K562 (cell line): ENCODE measurements at regions not wholly inside any gene's neighbourhood (a gene's known extent, or its start where the extent isn't known, plus 50 kb on each side); places are given as distances from the start of the nearest gene placed in this dataset.

Experiments used
- ATAC-seq: fragments of 200-7000 bp; cut with Tn5 transposase; 3 replicates; pipeline ENCODE4 v1.9.1; 2020; ENCODE audit warnings: moderate library complexity
- BruUV-seq: library from RNA; stranded (reverse); fragments of 400-500 nt; replicated peaks from 2 replicates; lab custom pipeline; 2021; lab: Mats Ljungman, UMichigan
- CTCF ChIA-PET: fragments of 300-600 bp; formaldehyde crosslinking; extraction: SDS; loops from one replicate; lab custom pipeline; 2021; ENCODE audit warnings: low intra/inter-chr PET ratio; lab: Yijun Ruan, JAX
- POLR2A ChIA-PET: fragments of 300-600, 350-650 bp; sonication (Branson Sonifier 250); formaldehyde crosslinking; extraction: SDS; loops from one replicate; lab custom pipeline; 2021; ENCODE audit warnings: antibody characterized with exemption, inconsistent platforms; lab: Yijun Ruan, JAX
- DNase-seq, 4 experiments: peaks; one replicate each; pipeline versions ENCODE4 v3.0.0 to v3.0.0-alpha.2; 2011 to 2018; ENCODE audit warnings: low spot score in 3 of 4, mixed read lengths in 3 of 4; ENCODE audit errors: extremely low read depth in 1 of 4
- FAIRE-seq: peaks from 2 replicates; lab custom pipeline; 2011; peaks lifted over from hg19 to GRCh38; lab: Jason Lieb, UNC
- H2AFZ ChIP-seq: 2 replicates; pipeline ENCODE4 v1.6.0; 2011; ENCODE audit warnings: low read depth, low read length, control low read depth, inconsistent platforms
- H3K27ac ChIP-seq: fragments of 200-600 bp; 3 replicates; pipeline ENCODE4 v1.8.0; 2011; ENCODE audit warnings: low read depth, mild to moderate bottlenecking, control low read depth, inconsistent platforms, low read length, moderate library complexity, mixed read lengths; ENCODE audit errors: extremely low read depth
- H3K27me3 ChIP-seq, 2 experiments: fragments of 300-600 bp in 1 of 2; 2 replicates in 1 of 2; 3 replicates in 1 of 2; pipeline versions ENCODE4 v1.6.0 to v1.8.0; 2011; ENCODE audit warnings: inconsistent platforms in 2 of 2, low read length in 2 of 2, mild to moderate bottlenecking in 1 of 2, mixed read lengths in 1 of 2, moderate library complexity in 1 of 2; ENCODE audit not compliant: control insufficient read depth in 2 of 2, insufficient read depth in 2 of 2
- H3K36me3 ChIP-seq: fragments of 300-600 bp; 3 replicates; pipeline ENCODE4 v1.8.0; 2011; ENCODE audit warnings: mild to moderate bottlenecking, low read length, inconsistent platforms; ENCODE audit not compliant: control insufficient read depth, insufficient read depth
- H3K4me1 ChIP-seq, 2 experiments: fragments of 200-600 bp in 1 of 2; replicated peaks in 1 of 2; 2 replicates in 1 of 2; 3 replicates in 1 of 2; pipeline versions ENCODE4 v1.5.1 to v1.8.0; 2011; ENCODE audit warnings: inconsistent platforms in 2 of 2, low read length in 2 of 2, mild to moderate bottlenecking in 1 of 2, mixed read lengths in 1 of 2, moderate library complexity in 1 of 2; ENCODE audit not compliant: control insufficient read depth in 2 of 2, insufficient read depth in 2 of 2
- H3K4me2 ChIP-seq: 2 replicates; pipeline ENCODE4 v1.6.1; 2011; ENCODE audit warnings: low read length, control low read depth, inconsistent platforms, mixed read lengths; ENCODE audit not compliant: insufficient read depth
- H3K4me3 ChIP-seq: fragments of 200-600 bp; sonication (generic), shearing (Covaris generic); 2 replicates; pipeline ENCODE4 v1.5.1; 2016; ENCODE audit warnings: control low read depth, inconsistent platforms
- H3K79me2 ChIP-seq: fragments of 200-600 bp; 3 replicates; pipeline ENCODE4 v1.8.0; 2011; ENCODE audit warnings: low read length, inconsistent platforms; ENCODE audit not compliant: control insufficient read depth, insufficient read depth
- H3K9ac ChIP-seq, 2 experiments: 2 replicates each; pipeline versions ENCODE4 v1.6.0 to v1.6.1; 2011; ENCODE audit warnings: low read depth in 2 of 2, low read length in 2 of 2, control low read depth in 1 of 2, inconsistent platforms in 1 of 2, mild to moderate bottlenecking in 1 of 2, mixed read lengths in 1 of 2; ENCODE audit not compliant: insufficient read depth in 1 of 2
- H3K9me1 ChIP-seq: one replicate; pipeline ENCODE4 v1.6.0; 2011; ENCODE audit warnings: inconsistent platforms, mild to moderate bottlenecking, low read length, moderate library complexity; ENCODE audit not compliant: control insufficient read depth, insufficient read depth
- H3K9me3 ChIP-seq: replicated peaks from 2 replicates; pipeline ENCODE4 v1.5.1; 2011; ENCODE audit warnings: low read depth, low read length, inconsistent platforms; ENCODE audit not compliant: control insufficient read depth, insufficient read depth
- H4K20me1 ChIP-seq: replicated peaks from 2 replicates; pipeline ENCODE4 v1.6.1; 2011; ENCODE audit warnings: low read length, inconsistent platforms, mixed read lengths; ENCODE audit not compliant: control insufficient read depth, insufficient read depth
- BMI1 ChIP-seq: fragments of 150-350 bp; IDR thresholded peaks from 2 replicates; pipeline ENCODE4 v1.6.1; 2014; ENCODE audit warnings: low read length
- CBX8 ChIP-seq: fragments of 200-600 bp; sonication (generic); IDR thresholded peaks from 2 replicates; pipeline ENCODE4 v1.6.1; 2012; ENCODE audit warnings: borderline replicate concordance, mixed run types, low read depth, mild to moderate bottlenecking, moderate library complexity, mixed read lengths, low read length, control low read depth, inconsistent platforms; ENCODE audit not compliant: poor library complexity, severe bottlenecking; ENCODE audit errors: extremely low read depth
- EGR1 ChIP-seq: fragments of 450-650 bp; conservative IDR thresholded peaks from 2 replicates; pipeline ENCODE4 v1.6.1; 2017; ENCODE audit warnings: mild to moderate bottlenecking
- ESRRA ChIP-seq: fragments of 450-650 bp; IDR thresholded peaks from 2 replicates; pipeline ENCODE4 v1.6.1; 2014; ENCODE audit warnings: low read depth, mild to moderate bottlenecking, moderate library complexity, borderline replicate concordance
- FOXO4 ChIP-seq: fragments of 450-650 bp; formaldehyde crosslinking; IDR thresholded peaks from 2 replicates; pipeline ENCODE4 v1.4.0; 2020; ENCODE audit warnings: mild to moderate bottlenecking, moderate library complexity
- HOMEZ ChIP-seq: fragments of 250-450 bp; sonication (Bioruptor Pico); IDR thresholded peaks from 2 replicates; pipeline ENCODE4 v1.4.0; 2020; ENCODE audit warnings: mild to moderate bottlenecking, moderate library complexity
- NR1H2 ChIP-seq: sonication (generic); formaldehyde crosslinking; IDR thresholded peaks from 2 replicates; pipeline ENCODE4 v1.4.0; 2020; ENCODE audit warnings: mild to moderate bottlenecking, missing genetic modification reagents
- NR2C2 ChIP-seq, 2 experiments: fragments of 200-800 bp in 1 of 2; sonication (Bioruptor generic) in 1 of 2; sonication (generic) in 1 of 2; formaldehyde crosslinking in 1 of 2; IDR thresholded peaks; 2 replicates each; pipeline versions ENCODE4 v1.6.1 to v1.8.0; 2016 to 2022; ENCODE audit warnings: mild to moderate bottlenecking in 1 of 2, missing compliant biosample characterization in 1 of 2, missing genetic modification characterization in 1 of 2, missing genetic modification reagents in 1 of 2
- ZNF143 ChIP-seq: sonication (generic); formaldehyde crosslinking; IDR thresholded peaks from 2 replicates; pipeline ENCODE4 v1.9.0; 2022; ENCODE audit warnings: mild to moderate bottlenecking, missing genetic modification reagents
- ZNF436 ChIP-seq: fragments of 250-450, 450-650 bp; sonication (Bioruptor Pico); formaldehyde crosslinking; IDR thresholded peaks from 2 replicates; pipeline ENCODE4 v1.7.0; 2020; ENCODE audit warnings: mild to moderate bottlenecking
- ZNF561 ChIP-seq: fragments of 450-650 bp; formaldehyde crosslinking; conservative IDR thresholded peaks from 2 replicates; pipeline ENCODE4 v1.4.0; 2020; ENCODE audit warnings: mild to moderate bottlenecking, moderate library complexity
- WGBS: fragments of 100-300 bp; shearing (Covaris generic); methylation state at CpG from one replicate; pipeline ENCODE4 v1.1.6; 2016; ENCODE audit warnings: low coverage, mixed read lengths; ENCODE audit not compliant: insufficient coverage; ENCODE audit errors: missing lambda C conversion rate; 5-methylcytosine and 5-hydroxymethylcytosine counted together
- in situ Hi-C: fragments of 300-500 bp; cut with MboI; formaldehyde crosslinking; loops from 4 replicates; pipeline ENCODE4 v1.15.0; 2018; ENCODE audit warnings: inconsistent platforms, mixed read lengths
- intact Hi-C: fragments of 100-400 bp; cut with micrococcal nuclease; formaldehyde crosslinking; loops from 2 replicates; pipeline ENCODE4 v1.14.2; 2022
- TF ChIP-seq, protein P1 (sequence below): sonication (generic); formaldehyde crosslinking; IDR thresholded peaks from 2 replicates; pipeline ENCODE4 v1.8.0; 2022; ENCODE audit warnings: mild to moderate bottlenecking, missing genetic modification reagents
- TF ChIP-seq, protein P2 (sequence below): sonication (generic); formaldehyde crosslinking; IDR thresholded peaks from 2 replicates; pipeline ENCODE4 v1.8.0; 2023; ENCODE audit warnings: missing genetic modification reagents, mild to moderate bottlenecking, borderline replicate concordance

DNA sequence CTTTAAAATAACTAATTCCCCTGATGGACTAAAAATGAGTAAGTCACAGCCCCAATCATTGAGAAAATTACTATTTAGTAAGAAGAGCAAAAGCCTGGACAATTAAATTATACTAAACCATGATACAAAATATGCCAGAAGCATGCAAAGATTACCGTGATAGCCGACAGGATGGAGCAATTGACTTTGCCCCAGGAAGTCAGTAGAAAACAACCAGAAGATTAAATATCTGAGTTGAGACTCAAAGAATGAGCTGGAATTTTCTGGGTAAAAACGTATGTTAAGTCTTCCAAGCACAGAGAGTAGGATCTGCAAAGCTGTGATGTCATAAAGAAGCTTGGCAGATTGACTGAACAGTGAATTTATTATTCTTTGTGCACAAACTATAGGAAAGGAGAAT is 816.1 kb upstream of the TENM3 start:
- Histone ChIP-seq H3K36me3 (no peaks in the 10 kb centered on the region), H3K9ac (no peak overlapping the region), H2AFZ (no peak overlapping the region), H4K20me1 (no peaks in the 10 kb centered on the region), H3K79me2 (no peaks in the 10 kb centered on the region), H3K9me3 (no peaks in the 10 kb centered on the region), H3K4me3 (no peak overlapping the region), H3K27ac (no peak overlapping the region), H3K4me2 (no peak overlapping the region), H3K9me1 (no peaks in the 10 kb centered on the region), H3K27me3 (no peaks in the 10 kb centered on the region), H3K4me1 (no peaks in the 10 kb centered on the region)
- no peak for TF ChIP-seq ZNF436 (CRISPR knock-in tag)
- TF ChIP-seq EGR1 = no peak
- TF ChIP-seq, protein P1, sequence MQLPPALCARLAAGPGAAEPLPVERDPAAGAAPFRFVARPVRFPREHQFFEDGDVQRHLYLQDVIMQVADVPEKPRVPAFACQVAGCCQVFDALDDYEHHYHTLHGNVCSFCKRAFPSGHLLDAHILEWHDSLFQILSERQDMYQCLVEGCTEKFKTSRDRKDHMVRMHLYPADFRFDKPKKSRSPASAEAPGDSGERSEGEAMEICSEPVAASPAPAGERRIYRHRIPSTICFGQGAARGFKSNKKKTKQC = no peak
- no peak for TF ChIP-seq NR1H2 (CRISPR knock-in tag)
- TF ChIP-seq, protein P2, sequence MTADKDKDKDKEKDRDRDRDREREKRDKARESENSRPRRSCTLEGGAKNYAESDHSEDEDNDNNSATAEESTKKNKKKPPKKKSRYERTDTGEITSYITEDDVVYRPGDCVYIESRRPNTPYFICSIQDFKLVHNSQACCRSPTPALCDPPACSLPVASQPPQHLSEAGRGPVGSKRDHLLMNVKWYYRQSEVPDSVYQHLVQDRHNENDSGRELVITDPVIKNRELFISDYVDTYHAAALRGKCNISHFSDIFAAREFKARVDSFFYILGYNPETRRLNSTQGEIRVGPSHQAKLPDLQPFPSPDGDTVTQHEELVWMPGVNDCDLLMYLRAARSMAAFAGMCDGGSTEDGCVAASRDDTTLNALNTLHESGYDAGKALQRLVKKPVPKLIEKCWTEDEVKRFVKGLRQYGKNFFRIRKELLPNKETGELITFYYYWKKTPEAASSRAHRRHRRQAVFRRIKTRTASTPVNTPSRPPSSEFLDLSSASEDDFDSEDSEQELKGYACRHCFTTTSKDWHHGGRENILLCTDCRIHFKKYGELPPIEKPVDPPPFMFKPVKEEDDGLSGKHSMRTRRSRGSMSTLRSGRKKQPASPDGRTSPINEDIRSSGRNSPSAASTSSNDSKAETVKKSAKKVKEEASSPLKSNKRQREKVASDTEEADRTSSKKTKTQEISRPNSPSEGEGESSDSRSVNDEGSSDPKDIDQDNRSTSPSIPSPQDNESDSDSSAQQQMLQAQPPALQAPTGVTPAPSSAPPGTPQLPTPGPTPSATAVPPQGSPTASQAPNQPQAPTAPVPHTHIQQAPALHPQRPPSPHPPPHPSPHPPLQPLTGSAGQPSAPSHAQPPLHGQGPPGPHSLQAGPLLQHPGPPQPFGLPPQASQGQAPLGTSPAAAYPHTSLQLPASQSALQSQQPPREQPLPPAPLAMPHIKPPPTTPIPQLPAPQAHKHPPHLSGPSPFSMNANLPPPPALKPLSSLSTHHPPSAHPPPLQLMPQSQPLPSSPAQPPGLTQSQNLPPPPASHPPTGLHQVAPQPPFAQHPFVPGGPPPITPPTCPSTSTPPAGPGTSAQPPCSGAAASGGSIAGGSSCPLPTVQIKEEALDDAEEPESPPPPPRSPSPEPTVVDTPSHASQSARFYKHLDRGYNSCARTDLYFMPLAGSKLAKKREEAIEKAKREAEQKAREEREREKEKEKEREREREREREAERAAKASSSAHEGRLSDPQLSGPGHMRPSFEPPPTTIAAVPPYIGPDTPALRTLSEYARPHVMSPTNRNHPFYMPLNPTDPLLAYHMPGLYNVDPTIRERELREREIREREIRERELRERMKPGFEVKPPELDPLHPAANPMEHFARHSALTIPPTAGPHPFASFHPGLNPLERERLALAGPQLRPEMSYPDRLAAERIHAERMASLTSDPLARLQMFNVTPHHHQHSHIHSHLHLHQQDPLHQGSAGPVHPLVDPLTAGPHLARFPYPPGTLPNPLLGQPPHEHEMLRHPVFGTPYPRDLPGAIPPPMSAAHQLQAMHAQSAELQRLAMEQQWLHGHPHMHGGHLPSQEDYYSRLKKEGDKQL (CRISPR knock-in tag) = no peak
- no peak for TF ChIP-seq ESRRA
- TF ChIP-seq FOXO4 = no peak
- no peak for TF ChIP-seq ZNF561 (CRISPR knock-in tag)
- TF ChIP-seq BMI1 = no peak
- no peak for TF ChIP-seq NR2C2 (CRISPR knock-in tag; IDR thresholded peaks at IDR 0.05)
- TF ChIP-seq NR2C2 (tag; IDR thresholded peaks at IDR 0.05) = no peak
- TF ChIP-seq HOMEZ = no peak
- TF ChIP-seq ZNF143 (CRISPR knock-in tag) = no peak
- no peak for TF ChIP-seq CBX8
- 2% methylated on average over 3 of the region's 3 CpGs for WGBS
- FAIRE-seq (no peak), DNase-seq (no peak), ATAC-seq (no peak)
- intact Hi-C loops (no loop called here), in situ Hi-C loops (no loop called here)
- CTCF ChIA-PET = no interaction called here
- POLR2A ChIA-PET = no interaction called here
- no TSS peak for BruUV-seq
